ENCODE measurements at regions not wholly inside any gene's neighbourhood (a gene's known extent, or its start where the extent isn't known, plus 50 kb on each side); places are given as distances from the start of the nearest gene placed in this dataset.

GRCh38 chr6:74753883-74754600, 451.8 kb downstream of the COL12A1 start:
- TF ChIP-seq POLR2A (IDR thresholded peaks at IDR 0.05) (no peak), CTCF (IDR thresholded peaks at IDR 0.05) (no peak)
